ENCODE measurements at regions not wholly inside any gene's neighbourhood (a gene's known extent, or its start where the extent isn't known, plus 50 kb on each side); places are given as distances from the start of the nearest gene placed in this dataset.

DNA sequence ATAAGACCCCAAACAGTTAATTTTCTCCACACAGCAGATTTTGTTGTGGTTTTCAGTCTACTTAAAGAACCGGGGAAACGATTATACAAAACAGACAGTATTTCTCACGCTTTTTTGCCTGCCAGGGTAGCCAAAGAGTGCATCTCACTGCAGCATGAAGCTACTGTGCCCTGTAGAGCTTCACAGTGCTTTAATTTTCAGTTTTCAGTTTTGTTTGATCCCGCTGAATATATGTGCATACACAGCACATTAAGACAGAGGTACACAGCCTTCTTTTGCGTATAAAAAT is 215.0 kb downstream of the TEX29 start:
- Histone ChIP-seq H3K27me3 (peaks cover 0 to 93% (median 23%) of the 10 kb centered on the region in 3 donors), H3K36me3 (no peaks in the 10 kb centered on the region), H3K4me1 (peaks cover 0 to 11% (median 4%) of the 10 kb centered on the region in 4 donors), H3K4me3 (no peak overlapping the region), H3K9me3 (no peaks in the 10 kb centered on the region), H3K27ac (no peak overlapping the region)
- TF ChIP-seq EP300 (IDR thresholded peaks at IDR 0.05) (no peak), POLR2A (IDR thresholded peaks at IDR 0.05) (no peak), POLR2AphosphoS5 (IDR thresholded peaks at IDR 0.05) (no peak)
- TF ChIP-seq, protein P1, sequence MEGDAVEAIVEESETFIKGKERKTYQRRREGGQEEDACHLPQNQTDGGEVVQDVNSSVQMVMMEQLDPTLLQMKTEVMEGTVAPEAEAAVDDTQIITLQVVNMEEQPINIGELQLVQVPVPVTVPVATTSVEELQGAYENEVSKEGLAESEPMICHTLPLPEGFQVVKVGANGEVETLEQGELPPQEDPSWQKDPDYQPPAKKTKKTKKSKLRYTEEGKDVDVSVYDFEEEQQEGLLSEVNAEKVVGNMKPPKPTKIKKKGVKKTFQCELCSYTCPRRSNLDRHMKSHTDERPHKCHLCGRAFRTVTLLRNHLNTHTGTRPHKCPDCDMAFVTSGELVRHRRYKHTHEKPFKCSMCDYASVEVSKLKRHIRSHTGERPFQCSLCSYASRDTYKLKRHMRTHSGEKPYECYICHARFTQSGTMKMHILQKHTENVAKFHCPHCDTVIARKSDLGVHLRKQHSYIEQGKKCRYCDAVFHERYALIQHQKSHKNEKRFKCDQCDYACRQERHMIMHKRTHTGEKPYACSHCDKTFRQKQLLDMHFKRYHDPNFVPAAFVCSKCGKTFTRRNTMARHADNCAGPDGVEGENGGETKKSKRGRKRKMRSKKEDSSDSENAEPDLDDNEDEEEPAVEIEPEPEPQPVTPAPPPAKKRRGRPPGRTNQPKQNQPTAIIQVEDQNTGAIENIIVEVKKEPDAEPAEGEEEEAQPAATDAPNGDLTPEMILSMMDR (IDR thresholded peaks at IDR 0.05) = no peak
- no peak for DNase-seq
- WGBS, 5 donors = 31 to 55% (median 50%) methylated on average over 5 of the region's 5 CpGs
- intact Hi-C loops (cut with DNase I; ENCODE audit: low total_unique reads) = no loop called here

DNA sequence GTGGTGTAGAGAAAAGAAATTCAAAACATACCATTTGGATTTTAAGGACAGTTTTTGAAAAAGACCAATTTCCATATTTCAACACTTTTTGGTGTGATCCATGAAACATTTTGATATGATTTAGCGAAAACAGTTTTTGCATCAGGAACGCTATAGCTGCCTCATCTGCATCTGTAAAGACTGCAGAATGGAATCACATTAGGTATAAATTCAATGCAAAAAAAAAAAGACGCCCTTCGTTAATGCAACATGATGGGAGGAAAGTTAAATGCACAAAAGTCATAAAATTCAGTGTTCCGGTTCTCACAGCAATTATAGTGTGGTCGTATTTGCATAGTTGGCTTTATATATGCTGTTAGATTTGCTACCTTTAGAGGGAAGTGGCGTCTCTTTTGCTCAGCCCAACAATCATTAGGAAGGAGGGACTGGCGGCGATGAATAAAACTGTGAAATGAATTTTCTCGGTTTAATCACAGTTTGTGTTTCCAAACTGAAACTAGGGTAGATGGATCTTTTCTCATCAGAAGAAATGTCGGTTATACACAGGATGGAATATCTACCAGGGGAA is 215.7 kb downstream of the TEX29 start:
- H3K4me1 ChIP-seq = peaks cover 0 to 11% (median 4%) of the 10 kb centered on the region in 4 donors
- no peak overlapping the region for H3K4me3 ChIP-seq
- WGBS, 5 donors = 66 to 73% (median 69%) methylated on average over 11 of the region's 11 CpGs
- no peak overlapping the region for H3K27ac ChIP-seq
- TF ChIP-seq POLR2AphosphoS5 (IDR thresholded peaks at IDR 0.05) (no peak), POLR2A (IDR thresholded peaks at IDR 0.05) (no peak), EP300 (IDR thresholded peaks at IDR 0.05) (no peak)
- TF ChIP-seq, protein P1 (IDR thresholded peaks at IDR 0.05) = no peak
- no peak for DNase-seq
- peaks cover 0 to 91% (median 22%) of the 10 kb centered on the region in 3 donors for H3K27me3 ChIP-seq
- no peaks in the 10 kb centered on the region for H3K36me3 ChIP-seq
- intact Hi-C loops (cut with DNase I; ENCODE audit: low total_unique reads) = no loop called here
- no peaks in the 10 kb centered on the region for H3K9me3 ChIP-seq

DNA sequence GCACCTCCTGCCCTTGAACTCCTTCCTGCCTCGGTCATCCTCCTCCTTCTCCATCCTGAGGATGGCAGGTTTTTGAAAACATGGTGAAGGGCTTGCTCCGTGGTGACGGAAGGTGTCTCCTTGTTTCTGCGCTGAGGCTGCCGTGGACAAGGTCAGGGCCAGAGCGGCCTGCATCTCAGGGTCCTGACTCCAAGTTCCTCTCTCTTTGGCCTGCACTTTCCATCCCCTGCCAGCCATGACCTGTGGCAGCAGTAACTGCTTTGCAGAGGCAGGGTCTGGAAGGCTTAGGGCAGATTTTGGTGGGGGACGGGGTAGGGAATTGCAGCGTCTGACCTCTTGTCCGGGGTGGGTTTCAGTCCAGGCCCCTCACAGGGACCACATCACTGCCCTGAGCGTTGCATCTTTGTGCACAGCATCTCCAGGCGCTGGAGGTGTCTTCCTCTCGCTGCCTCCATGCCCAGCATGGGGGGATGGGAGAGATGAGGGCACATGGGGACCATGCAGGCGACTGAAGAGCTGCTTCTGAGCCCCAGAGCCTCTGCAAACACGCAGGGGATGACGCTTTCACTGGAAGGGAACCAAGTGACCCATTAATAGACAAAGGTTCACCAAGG is 216.8 kb downstream of the TEX29 start:
- peaks cover 0 to 92% (median 22%) of the 10 kb centered on the region in 3 donors for H3K27me3 ChIP-seq
- H3K27ac ChIP-seq = no peak overlapping the region
- H3K36me3 ChIP-seq = no peaks in the 10 kb centered on the region
- TF ChIP-seq, protein P1 (IDR thresholded peaks at IDR 0.05) = no peak
- TF ChIP-seq POLR2A (IDR thresholded peaks at IDR 0.05) (no peak), EP300 (IDR thresholded peaks at IDR 0.05) (no peak), POLR2AphosphoS5 (IDR thresholded peaks at IDR 0.05) (no peak)
- no peaks in the 10 kb centered on the region for H3K9me3 ChIP-seq
- no peak for DNase-seq
- peaks cover 0 to 11% (median 4%) of the 10 kb centered on the region in 4 donors for H3K4me1 ChIP-seq
- 80 to 89% (median 86%) methylated on average over 15 of the region's 15 CpGs for WGBS, 5 donors
- intact Hi-C loops (cut with DNase I; ENCODE audit: low total_unique reads) = no loop called here
- no peak overlapping the region for H3K4me3 ChIP-seq

DNA sequence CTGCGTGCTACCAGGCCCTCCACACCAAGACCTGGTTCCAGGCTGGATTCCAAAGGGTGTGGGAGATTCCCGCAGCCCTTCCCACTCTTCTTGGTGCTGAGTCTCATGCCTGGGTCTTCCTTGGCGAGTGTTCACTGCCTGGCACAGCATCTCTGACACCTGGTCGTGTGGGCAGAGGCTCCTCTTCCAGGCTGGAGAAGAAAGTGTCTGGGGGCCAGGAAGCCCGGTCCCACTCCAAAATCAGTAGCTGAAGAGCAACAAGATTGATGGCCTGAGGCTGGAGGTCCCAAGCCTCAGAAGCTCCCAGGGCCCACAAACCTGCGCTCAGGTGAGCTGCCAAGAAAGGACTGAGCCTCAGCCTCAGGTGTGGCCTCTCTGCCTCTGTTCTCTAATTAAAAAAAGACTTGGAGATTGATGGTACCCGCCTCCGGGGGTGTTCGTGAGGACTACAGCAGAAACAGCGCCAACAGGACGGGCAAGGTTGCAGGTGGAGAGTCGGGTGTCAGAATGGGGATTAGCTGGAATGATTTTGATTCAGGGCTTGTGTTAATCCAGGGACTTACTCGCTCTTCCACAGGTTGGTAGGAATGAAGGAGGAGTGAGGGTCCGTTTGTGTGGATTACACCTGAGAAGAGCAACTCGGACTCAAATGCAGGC is 217.5 kb downstream of the TEX29 start:
- Histone ChIP-seq H3K36me3 (no peaks in the 10 kb centered on the region), H3K9me3 (no peaks in the 10 kb centered on the region), H3K27me3 (peaks cover 0 to 88% (median 22%) of the 10 kb centered on the region in 3 donors), H3K4me1 (peaks cover 0 to 11% (median 4%) of the 10 kb centered on the region in 4 donors), H3K27ac (no peak overlapping the region), H3K4me3 (no peak overlapping the region)
- TF ChIP-seq POLR2AphosphoS5 (IDR thresholded peaks at IDR 0.05) = no peak
- intact Hi-C loops (cut with DNase I; ENCODE audit: low total_unique reads) = no loop called here
- DNase-seq = no peak
- 82 to 86% (median 86%) methylated on average over 12 to 15 of the region's 15 CpGs for WGBS, 5 donors

DNA sequence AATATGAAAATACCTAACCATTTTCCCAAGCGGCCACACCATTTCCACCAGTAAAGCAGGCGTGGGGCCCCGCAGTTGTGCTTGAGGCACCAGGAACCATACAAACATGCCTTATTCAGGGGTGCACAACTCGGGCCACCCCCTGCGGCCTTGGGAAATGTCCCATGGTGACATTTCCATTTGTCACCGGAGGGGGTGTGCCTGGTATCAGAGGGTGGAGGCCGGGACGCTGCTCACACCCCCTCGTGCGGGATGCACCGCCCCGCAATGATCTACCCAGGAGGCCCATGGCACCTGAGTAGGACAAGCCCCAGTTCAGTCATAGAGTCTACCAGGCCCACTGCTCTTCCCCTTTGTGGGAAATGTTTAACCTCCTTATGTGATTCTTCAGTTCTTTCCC is 218.8 kb downstream of the TEX29 start:
- Histone ChIP-seq H3K27ac (no peak overlapping the region), H3K36me3 (no peaks in the 10 kb centered on the region), H3K4me1 (peaks cover 0 to 7% (median 2%) of the 10 kb centered on the region in 4 donors), H3K9me3 (no peaks in the 10 kb centered on the region), H3K4me3 (no peak overlapping the region), H3K27me3 (peaks cover 0 to 75% (median 21%) of the 10 kb centered on the region in 3 donors)
- TF ChIP-seq POLR2A (IDR thresholded peaks at IDR 0.05) (no peak), EP300 (IDR thresholded peaks at IDR 0.05) (no peak), POLR2AphosphoS5 (IDR thresholded peaks at IDR 0.05) (no peak)
- TF ChIP-seq, protein P1 (IDR thresholded peaks at IDR 0.05) = no peak
- intact Hi-C loops (cut with DNase I; ENCODE audit: low total_unique reads) = no loop called here
- DNase-seq = no peak
- whole genome bisulfite sequencing, 5 donors = 85 to 91% (median 89%) methylated on average over 12 of the region's 12 CpGs

Data from stomach (tissue), 8 donors.